ENCODE measurements at regions not wholly inside any gene's neighbourhood (a gene's known extent, or its start where the extent isn't known, plus 50 kb on each side); places are given as distances from the start of the nearest gene placed in this dataset.

DNA sequence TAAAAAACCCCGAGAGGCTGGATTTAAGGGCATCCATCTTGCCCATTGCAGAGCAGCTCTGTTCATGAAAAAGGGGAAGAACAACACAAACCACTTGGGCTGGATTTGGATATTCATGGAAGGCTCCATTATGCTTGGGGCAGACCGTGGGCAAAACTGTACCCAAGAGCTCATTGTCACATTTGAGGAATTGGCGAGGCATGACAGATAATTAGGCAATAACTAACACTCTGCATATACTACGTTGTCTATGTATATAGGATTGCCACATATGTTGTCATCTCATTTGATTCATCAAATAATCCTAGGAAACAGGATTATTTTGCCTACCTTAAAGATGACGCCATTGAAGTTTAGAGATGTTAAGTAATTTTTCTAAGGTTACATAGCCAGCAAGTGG is 255.4 kb downstream of the SMARCA2 start:
- TF ChIP-seq POLR2AphosphoS5 (IDR thresholded peaks at IDR 0.05) (no peak), POLR2A (IDR thresholded peaks at IDR 0.05) (no peak)
- TF ChIP-seq, protein P1, sequence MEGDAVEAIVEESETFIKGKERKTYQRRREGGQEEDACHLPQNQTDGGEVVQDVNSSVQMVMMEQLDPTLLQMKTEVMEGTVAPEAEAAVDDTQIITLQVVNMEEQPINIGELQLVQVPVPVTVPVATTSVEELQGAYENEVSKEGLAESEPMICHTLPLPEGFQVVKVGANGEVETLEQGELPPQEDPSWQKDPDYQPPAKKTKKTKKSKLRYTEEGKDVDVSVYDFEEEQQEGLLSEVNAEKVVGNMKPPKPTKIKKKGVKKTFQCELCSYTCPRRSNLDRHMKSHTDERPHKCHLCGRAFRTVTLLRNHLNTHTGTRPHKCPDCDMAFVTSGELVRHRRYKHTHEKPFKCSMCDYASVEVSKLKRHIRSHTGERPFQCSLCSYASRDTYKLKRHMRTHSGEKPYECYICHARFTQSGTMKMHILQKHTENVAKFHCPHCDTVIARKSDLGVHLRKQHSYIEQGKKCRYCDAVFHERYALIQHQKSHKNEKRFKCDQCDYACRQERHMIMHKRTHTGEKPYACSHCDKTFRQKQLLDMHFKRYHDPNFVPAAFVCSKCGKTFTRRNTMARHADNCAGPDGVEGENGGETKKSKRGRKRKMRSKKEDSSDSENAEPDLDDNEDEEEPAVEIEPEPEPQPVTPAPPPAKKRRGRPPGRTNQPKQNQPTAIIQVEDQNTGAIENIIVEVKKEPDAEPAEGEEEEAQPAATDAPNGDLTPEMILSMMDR (IDR thresholded peaks at IDR 0.05): no peak

Data from upper lobe of left lung (tissue), 4 donors.